GM20000 (cell line): ENCODE measurements at regions not wholly inside any gene's neighbourhood (a gene's known extent, or its start where the extent isn't known, plus 50 kb on each side); places are given as distances from the start of the nearest gene placed in this dataset.

ENCODE experiments used
- DNase-seq: peaks from one replicate; pipeline ENCODE4 v3.0.0; 2012; ENCODE audit warnings: low spot score
- CTCF ChIP-seq: IDR thresholded peaks from 2 replicates; pipeline ENCODE4 v1.5.1; 2012; ENCODE audit warnings: mild to moderate bottlenecking, control low read depth; ENCODE audit errors: extremely low read depth, missing control alignments

- no peak for TF ChIP-seq CTCF
- DNase-seq = no peak
Observed at GRCh38 chr4:22246847-22247246, 269.0 kb downstream of the ADGRA3 start.

- DNase-seq = no peak
- no peak for TF ChIP-seq CTCF
Observed at GRCh38 chr4:22245294-22245693, 270.6 kb downstream of the ADGRA3 start.

GRCh38 chr4:22241415-22241814, 274.5 kb downstream of the ADGRA3 start:
- DNase-seq = no peak
- no peak for TF ChIP-seq CTCF

- TF ChIP-seq CTCF = no peak
- DNase-seq = no peak
Observed at GRCh38 chr4:22240814-22241213, 275.1 kb downstream of the ADGRA3 start.

DNA sequence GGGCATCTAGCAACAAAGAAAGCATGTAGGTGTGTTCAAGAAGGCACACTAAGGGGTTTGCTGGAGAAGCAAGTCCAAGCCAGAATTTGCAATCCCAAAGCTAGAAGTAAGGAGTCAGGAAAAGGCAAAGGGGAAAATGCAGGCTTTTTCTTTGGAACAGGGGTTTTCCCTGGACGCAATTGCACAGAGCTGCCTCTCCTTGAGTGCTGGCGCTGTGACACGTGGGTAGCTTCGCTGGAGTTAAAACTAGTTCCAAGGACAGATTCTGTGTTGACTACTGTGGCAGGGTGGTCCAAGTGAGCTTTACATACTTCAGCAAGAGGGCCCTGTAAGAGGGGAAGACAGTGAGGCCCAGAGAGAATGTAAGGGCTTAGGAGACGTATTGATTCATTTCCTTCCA, 277.1 kb downstream of the ADGRA3 start:
- DNase-seq = no peak
- TF ChIP-seq CTCF = no peak

GRCh38 chr4:22237846-22238494, 277.9 kb downstream of the ADGRA3 start:
- DNase-seq = no peak
- TF ChIP-seq CTCF = no peak

DNA sequence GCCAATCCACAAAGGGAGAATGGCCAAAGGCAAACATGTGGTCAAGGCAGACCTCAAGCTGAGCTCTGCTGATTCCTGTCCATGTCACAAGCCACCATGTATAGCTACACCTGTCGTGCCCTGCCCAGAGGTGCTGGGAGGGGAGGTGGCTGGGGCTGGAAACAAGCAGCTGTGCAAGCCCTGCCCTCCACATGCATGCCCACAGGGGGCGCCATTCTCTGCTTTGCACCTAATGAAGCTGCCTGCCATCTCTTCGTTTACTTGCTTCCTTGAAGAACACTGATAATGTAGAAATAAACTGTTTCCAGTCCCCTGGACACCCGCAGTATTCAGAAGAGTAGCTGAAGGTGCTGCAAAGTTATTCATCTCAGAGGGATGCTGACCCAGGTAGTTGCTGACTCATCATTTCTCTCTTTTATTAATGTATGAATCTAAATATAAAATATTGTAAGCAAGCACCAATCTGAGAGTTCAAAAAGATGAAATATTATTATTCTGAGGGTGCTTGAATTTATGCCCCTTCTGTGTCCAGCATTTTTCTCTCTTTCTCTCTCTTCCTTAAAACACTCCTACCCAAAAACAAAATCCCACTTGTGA, 278.6 kb downstream of the ADGRA3 start:
- DNase-seq = no peak
- no peak for TF ChIP-seq CTCF
